ENCODE measurements at regions not wholly inside any gene's neighbourhood (a gene's known extent, or its start where the extent isn't known, plus 50 kb on each side); places are given as distances from the start of the nearest gene placed in this dataset.
"Not testable (repeated sequence)": the region's sequence is repeated elsewhere in the genome, so short reads cannot be mapped to it uniquely, and the experiment has no call there.

- no peak for TF ChIP-seq CTCF (conservative IDR thresholded peaks at IDR 0.05)
- H3K27ac ChIP-seq, result no peak overlapping the region
These were observed 345.8 kb downstream of the VRK1 start for GRCh38 chr14:97143011-97143410.

- TF ChIP-seq CTCF (conservative IDR thresholded peaks at IDR 0.05), result no peak
These were observed 346.3 kb downstream of the VRK1 start for GRCh38 chr14:97143456-97143855.

GRCh38 chr14:97148021-97148420, 350.8 kb downstream of the VRK1 start:
- not testable (repeated sequence) for H3K27ac ChIP-seq

More at GRCh38 chr14:97143456-97143855, 346.3 kb downstream of the VRK1 start:
- H3K27ac ChIP-seq, result no peak overlapping the region

GRCh38 chr14:97149775-97150174, 352.6 kb downstream of the VRK1 start:
- no peak for TF ChIP-seq CTCF (conservative IDR thresholded peaks at IDR 0.05)

DNA sequence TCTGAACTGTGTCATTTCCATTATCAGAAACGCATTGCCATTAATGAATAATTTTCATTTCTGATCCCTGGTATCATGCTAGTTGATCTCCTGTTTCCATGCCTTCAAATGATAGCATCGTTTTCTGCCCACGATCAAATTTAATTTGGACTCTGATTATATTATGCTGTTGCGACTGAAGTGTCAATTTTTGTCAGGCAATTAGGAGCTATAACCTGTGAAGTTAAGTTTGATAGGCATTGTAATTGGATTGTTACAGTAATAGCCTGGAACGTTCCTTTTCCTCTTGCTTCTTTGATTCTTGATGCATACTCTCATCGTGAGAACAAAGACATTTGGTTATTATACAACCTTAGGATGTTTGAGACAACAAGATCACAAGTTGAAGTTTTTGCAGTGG, 356.3 kb downstream of the VRK1 start:
- no peak for TF ChIP-seq CTCF (conservative IDR thresholded peaks at IDR 0.05)
- no peak overlapping the region for H3K27ac ChIP-seq

More at GRCh38 chr14:97149775-97150174, 352.6 kb downstream of the VRK1 start:
- no peak overlapping the region for H3K27ac ChIP-seq

- TF ChIP-seq CTCF (conservative IDR thresholded peaks at IDR 0.05), result no peak
- no peak overlapping the region for H3K27ac ChIP-seq
These were observed 358.1 kb downstream of the VRK1 start for GRCh38 chr14:97155320-97155719.

DNA sequence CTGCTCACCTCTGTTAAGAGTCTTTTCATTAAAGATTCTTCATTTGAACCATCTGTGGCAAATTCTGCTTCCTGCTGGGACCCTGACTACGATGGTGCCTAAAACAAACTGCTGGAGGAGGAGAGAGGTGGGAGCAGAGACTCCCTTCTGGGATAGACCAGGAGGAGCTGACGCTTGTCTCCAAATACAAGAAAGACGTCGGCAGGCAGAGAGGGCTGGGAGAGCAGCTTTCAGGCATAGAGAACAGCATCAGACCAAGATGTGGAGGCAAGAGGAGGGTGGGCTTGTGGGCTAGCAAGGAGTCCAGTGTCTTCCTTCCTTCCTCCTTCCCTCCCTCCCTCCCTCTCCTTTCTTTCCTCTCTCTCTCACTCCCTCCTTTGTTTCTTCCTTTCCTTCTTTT, 358.6 kb downstream of the VRK1 start:
- TF ChIP-seq CTCF (conservative IDR thresholded peaks at IDR 0.05), result no peak
- no peak overlapping the region for H3K27ac ChIP-seq

DNA sequence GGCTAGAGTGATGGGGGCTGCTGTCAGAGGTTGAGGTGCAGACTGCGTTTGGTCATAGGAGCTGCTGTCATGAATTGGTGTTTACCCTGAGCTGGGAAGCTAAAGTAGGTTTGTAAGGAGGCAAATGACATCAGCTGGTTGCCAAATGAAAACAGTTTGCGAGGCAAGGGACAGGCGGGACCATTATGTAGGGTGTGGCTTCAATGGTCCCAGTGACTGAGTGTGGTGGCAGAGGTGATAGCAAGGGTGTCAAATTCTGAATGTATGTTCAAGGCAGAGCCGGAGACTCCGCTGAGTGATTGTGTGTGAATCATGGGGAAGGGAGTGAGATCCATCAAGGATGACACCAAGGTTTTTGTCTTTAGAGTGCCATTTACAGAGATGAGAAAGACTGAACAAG, 359.5 kb downstream of the VRK1 start:
- no peak for TF ChIP-seq CTCF (conservative IDR thresholded peaks at IDR 0.05)
- H3K27ac ChIP-seq, result no peak overlapping the region
